K562 (cell line): ENCODE measurements at regions not wholly inside any gene's neighbourhood (a gene's known extent, or its start where the extent isn't known, plus 50 kb on each side); places are given as distances from the start of the nearest gene placed in this dataset.

ENCODE experiments used
- ARID1B ChIP-seq: fragments of 450-650 bp; IDR thresholded peaks from 2 replicates; pipeline ENCODE4 v1.6.1; 2016; ENCODE audit warnings: antibody characterized with exemption, mild to moderate bottlenecking, inconsistent platforms
- FOSL1 ChIP-seq: fragments of 200-800 bp; sonication (Bioruptor generic); conservative IDR thresholded peaks from 2 replicates; pipeline ENCODE4 v1.6.1; 2016; ENCODE audit warnings: missing genetic modification characterization, missing compliant biosample characterization
- HOMEZ ChIP-seq: fragments of 250-450 bp; sonication (Bioruptor Pico); IDR thresholded peaks from 2 replicates; pipeline ENCODE4 v1.4.0; 2020; ENCODE audit warnings: mild to moderate bottlenecking, moderate library complexity
- KDM1A ChIP-seq, 2 experiments: fragments of 450-650 bp; IDR thresholded peaks; 2 replicates each; pipeline ENCODE4 v1.6.1; 2016; ENCODE audit warnings: mild to moderate bottlenecking in 2 of 2
- RHOXF2B ChIP-seq: fragments of 250-450 bp; sonication (Bioruptor Pico); conservative IDR thresholded peaks from 2 replicates; pipeline ENCODE4 v1.5.1; 2021
- SIRT6 ChIP-seq: IDR thresholded peaks from one replicate; pipeline ENCODE4 v1.6.1; 2012; ENCODE audit warnings: low read depth, mild to moderate bottlenecking, control low read depth, inconsistent platforms, low read length, moderate library complexity
- TFAP4 ChIP-seq: sonication (generic); formaldehyde crosslinking; IDR thresholded peaks from 2 replicates; pipeline ENCODE4 v1.8.0; 2022; ENCODE audit warnings: missing genetic modification reagents, mild to moderate bottlenecking, moderate library complexity, borderline replicate concordance
- TRIM24 ChIP-seq, 2 experiments: fragments of 450-650 bp; IDR thresholded peaks; 2 replicates each; pipeline ENCODE4 v1.6.1; 2016
- ZNF589 ChIP-seq: fragments of 200-800 bp; sonication (Bioruptor generic); IDR thresholded peaks from 2 replicates; pipeline ENCODE4 v1.6.1; 2016; ENCODE audit warnings: low read depth, missing genetic modification characterization, missing compliant biosample characterization
- TF ChIP-seq, protein P1 (sequence below): fragments of 250-450 bp; sonication (Bioruptor Pico); IDR thresholded peaks from 2 replicates; pipeline ENCODE4 v1.5.0; 2021
- TF ChIP-seq, protein P2 (sequence below): fragments of 450-650 bp; IDR thresholded peaks from 2 replicates; pipeline ENCODE4 v1.7.0; 2016; ENCODE audit warnings: borderline replicate concordance

- TF ChIP-seq ARID1B, result peak; percentile 40; the same call in 1 of the 2 replicates
- peak in 1 of 2 experiments; percentile 35; a peak in 1 of 4 replicates for TF ChIP-seq KDM1A (IDR thresholded peaks at IDR 0.05)
- TF ChIP-seq FOSL1 (tag), result peak; percentile 59
- TF ChIP-seq SIRT6, result no peak
- TF ChIP-seq, protein P1, sequence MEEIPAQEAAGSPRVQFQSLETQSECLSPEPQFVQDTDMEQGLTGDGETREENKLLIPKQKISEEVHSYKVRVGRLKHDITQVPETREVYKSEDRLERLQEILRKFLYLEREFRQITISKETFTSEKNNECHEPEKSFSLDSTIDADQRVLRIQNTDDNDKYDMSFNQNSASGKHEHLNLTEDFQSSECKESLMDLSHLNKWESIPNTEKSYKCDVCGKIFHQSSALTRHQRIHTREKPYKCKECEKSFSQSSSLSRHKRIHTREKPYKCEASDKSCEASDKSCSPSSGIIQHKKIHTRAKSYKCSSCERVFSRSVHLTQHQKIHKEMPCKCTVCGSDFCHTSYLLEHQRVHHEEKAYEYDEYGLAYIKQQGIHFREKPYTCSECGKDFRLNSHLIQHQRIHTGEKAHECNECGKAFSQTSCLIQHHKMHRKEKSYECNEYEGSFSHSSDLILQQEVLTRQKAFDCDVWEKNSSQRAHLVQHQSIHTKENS, result no peak
- TF ChIP-seq ZNF589 (CRISPR knock-in tag), result 0 out of 2 replicates have a peak, but pooled peaks have one; percentile 46
- no peak for TF ChIP-seq HOMEZ (CRISPR knock-in tag)
- TF ChIP-seq, protein P2, sequence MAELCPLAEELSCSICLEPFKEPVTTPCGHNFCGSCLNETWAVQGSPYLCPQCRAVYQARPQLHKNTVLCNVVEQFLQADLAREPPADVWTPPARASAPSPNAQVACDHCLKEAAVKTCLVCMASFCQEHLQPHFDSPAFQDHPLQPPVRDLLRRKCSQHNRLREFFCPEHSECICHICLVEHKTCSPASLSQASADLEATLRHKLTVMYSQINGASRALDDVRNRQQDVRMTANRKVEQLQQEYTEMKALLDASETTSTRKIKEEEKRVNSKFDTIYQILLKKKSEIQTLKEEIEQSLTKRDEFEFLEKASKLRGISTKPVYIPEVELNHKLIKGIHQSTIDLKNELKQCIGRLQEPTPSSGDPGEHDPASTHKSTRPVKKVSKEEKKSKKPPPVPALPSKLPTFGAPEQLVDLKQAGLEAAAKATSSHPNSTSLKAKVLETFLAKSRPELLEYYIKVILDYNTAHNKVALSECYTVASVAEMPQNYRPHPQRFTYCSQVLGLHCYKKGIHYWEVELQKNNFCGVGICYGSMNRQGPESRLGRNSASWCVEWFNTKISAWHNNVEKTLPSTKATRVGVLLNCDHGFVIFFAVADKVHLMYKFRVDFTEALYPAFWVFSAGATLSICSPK, result no peak
- TF ChIP-seq TRIM24 (IDR thresholded peaks at IDR 0.05), result peak in 1 of 2 experiments; percentile 41; a peak in 1 of 4 replicates
- no peak for TF ChIP-seq RHOXF2B
- peak; percentile 14; the same call in 1 of the 2 replicates for TF ChIP-seq TFAP4 (CRISPR knock-in tag)
Observed at GRCh38 chr17:13415871-13416416, 185.8 kb downstream of the HS3ST3A1 start (continued).
